Epithelial cell of proximal tubule (primary cell): ENCODE measurements at regions not wholly inside any gene's neighbourhood (a gene's known extent, or its start where the extent isn't known, plus 50 kb on each side); places are given as distances from the start of the nearest gene placed in this dataset.

Source experiments
- DNase-seq: peaks from one replicate; pipeline ENCODE4 v3.0.0-alpha.2; 2011; ENCODE audit warnings: low read depth
- H3K4me3 ChIP-seq: 2 replicates; pipeline ENCODE4 v1.5.1; 2011; ENCODE audit warnings: low read depth, mild to moderate bottlenecking, low read length
- TF ChIP-seq, protein P1 (sequence below): conservative IDR thresholded peaks from 2 replicates; pipeline ENCODE4 v1.5.1; 2012; ENCODE audit warnings: low read depth, mild to moderate bottlenecking, low read length

DNA sequence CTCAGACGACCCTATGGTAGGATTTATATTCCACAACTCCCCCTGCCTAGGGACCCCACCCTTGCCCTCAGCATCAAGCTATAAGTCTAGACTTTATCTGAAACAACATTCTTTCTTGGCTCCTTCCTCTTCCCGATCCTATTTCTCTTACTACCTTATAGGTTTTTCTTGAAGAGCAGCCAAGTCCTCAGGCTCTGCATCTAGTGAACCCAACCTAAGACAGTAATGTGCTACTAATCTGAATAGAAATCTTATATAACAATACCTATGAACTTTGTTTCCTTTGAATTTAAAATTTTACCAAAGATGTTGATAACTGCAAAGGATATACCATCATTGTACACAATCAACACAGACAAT is 96.7 kb upstream of the BMP4 start:
- H3K4me3 ChIP-seq, result no peak overlapping the region
- TF ChIP-seq, protein P1, sequence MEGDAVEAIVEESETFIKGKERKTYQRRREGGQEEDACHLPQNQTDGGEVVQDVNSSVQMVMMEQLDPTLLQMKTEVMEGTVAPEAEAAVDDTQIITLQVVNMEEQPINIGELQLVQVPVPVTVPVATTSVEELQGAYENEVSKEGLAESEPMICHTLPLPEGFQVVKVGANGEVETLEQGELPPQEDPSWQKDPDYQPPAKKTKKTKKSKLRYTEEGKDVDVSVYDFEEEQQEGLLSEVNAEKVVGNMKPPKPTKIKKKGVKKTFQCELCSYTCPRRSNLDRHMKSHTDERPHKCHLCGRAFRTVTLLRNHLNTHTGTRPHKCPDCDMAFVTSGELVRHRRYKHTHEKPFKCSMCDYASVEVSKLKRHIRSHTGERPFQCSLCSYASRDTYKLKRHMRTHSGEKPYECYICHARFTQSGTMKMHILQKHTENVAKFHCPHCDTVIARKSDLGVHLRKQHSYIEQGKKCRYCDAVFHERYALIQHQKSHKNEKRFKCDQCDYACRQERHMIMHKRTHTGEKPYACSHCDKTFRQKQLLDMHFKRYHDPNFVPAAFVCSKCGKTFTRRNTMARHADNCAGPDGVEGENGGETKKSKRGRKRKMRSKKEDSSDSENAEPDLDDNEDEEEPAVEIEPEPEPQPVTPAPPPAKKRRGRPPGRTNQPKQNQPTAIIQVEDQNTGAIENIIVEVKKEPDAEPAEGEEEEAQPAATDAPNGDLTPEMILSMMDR, result no peak
- DNase-seq, result no peak

DNA sequence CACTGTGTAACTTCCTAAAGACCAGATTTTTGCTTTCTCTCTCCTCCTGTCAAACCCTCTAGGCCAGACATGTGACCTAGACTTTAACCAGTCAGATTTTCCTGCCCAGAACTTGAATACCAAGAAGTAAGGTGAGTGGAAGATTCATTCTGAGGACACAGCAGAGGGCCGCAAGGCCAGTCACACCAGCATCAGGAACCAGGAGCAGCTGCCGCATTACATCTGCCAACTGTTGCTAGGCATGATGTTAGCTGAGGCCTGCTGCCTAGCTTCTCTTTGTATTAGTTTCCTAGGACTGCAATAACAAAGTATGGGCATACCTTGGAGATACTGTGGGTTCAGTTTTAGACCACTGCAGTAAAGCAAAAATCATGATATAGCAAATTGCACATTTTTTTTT is 101.9 kb upstream of the BMP4 start:
- TF ChIP-seq, protein P1, result no peak
- no peak overlapping the region for H3K4me3 ChIP-seq
- no peak for DNase-seq

DNA sequence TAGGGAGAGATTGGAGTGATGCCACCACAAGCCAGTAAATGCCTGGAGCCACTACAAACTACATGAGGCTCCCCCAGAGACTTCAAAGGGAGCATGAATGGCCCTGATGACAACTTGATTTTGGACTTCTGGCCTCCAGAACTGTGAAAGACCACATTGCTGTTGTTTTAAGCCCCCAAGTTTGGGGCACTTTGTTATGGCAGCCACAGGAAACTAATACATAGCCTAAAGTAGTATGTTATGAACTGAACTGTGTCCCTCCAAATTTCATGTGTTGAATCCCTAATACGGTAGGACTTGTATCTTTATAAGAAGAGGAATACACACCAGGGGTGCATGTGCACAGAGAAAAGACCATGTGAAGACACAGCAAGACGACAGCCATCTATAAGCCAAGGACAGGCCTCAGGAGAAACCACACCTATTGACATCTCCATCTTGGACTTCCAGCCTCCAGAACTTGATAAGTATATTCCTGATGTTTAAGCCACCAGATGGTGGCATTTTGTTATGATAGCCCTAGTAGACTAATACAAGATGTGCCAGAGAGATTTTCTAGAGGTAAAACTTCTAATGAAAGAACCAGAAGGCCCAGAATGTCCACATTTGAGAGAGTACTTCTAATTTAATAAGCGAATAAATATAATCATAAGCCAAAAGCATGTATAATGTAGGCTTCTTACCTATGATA is 127.1 kb upstream of the BMP4 start:
- no peak for DNase-seq
- TF ChIP-seq, protein P1, result no peak
- H3K4me3 ChIP-seq, result no peak overlapping the region

DNA sequence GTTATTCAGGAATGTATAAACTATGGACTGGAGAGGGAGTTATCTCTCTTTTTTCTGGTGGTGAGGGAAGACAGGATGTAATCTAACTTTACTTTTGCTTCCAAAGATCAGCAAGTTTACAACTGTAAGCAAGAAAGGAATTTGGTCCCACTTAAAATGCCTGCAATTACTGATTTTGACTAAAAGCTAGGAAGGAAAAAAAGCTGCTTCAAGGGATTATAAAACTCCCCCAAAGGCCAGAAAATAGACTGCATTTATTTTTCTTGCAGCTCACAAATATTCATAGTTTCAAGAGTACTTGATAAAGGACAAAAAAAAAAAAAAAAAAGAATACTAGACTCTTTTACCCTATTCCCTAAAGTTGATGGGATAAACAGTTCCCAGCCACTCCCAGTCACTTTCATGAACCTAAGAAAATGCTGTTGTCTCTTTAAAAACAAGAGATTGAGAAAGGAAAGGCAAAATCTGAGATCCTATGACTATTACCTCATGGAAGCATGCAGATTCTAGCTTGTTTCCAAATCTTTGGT is 128.7 kb upstream of the BMP4 start:
- DNase-seq, result no peak
- TF ChIP-seq, protein P1, result no peak

DNA sequence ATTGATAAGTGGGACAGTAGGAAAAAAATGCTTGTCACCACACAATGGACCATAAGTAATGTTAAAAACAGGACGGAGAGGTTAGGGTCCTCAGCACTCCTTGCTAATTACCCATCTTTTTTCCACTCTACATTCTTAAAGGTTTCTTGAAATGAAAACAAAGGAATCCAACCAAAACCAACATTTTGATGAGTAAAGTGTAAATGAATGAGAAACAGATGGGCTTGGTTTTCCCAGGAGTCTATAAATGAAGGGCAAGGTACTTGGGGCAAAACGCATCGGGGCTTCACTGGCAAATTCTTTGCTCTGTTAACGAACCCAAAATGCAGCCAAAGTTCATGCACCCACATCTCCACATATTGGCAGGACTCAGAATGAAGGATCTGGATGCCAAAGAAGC is 129.2 kb upstream of the BMP4 start:
- TF ChIP-seq, protein P1, result no peak
- no peak for DNase-seq
- H3K4me3 ChIP-seq, result no peak overlapping the region

More for the DNA sequence above, 128.7 kb upstream of the BMP4 start:
- no peak overlapping the region for H3K4me3 ChIP-seq

DNA sequence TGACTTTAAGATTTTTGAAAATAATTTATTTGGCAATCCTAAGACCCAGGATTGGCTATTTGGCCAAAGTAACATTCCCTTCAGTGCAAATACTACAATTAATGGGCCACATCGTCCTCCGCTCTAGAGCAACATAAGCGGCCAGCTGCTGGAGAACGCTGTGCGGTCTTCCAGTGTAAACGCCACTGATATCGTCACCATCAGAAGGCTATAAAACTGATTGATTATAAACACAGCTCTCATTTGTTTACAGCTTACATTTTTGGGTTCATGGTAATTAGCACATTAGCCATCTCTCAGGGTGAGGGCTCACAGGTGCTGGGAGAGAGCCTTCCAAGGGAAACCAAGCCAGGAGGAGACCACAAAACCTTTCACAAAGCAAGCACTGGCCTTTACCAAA is 130.1 kb upstream of the BMP4 start:
- no peak for DNase-seq
- no peak overlapping the region for H3K4me3 ChIP-seq
- TF ChIP-seq, protein P1, result no peak

DNA sequence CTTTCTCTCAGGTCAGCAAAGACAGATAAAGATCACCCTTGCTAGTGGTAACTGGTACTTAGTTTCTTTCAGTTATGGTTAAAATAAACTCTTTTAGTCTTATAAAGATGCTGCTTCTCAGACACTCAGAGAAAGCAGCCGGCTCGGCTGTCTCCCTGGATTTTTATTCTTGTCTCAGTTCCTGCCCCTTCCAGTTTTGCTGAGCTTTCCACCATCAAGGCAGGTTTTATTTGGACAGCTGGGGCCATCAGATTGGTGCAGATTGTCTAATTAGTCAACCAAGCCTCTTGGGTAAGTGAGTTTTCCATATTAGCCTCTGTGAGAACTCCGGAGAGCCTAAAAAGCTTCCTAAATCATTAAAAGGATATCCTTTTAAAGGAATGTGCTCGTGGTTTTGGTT is 130.8 kb upstream of the BMP4 start:
- no peak for DNase-seq
- H3K4me3 ChIP-seq, result no peak overlapping the region
- TF ChIP-seq, protein P1, result no peak
